ENCODE measurements at regions not wholly inside any gene's neighbourhood (a gene's known extent, or its start where the extent isn't known, plus 50 kb on each side); places are given as distances from the start of the nearest gene placed in this dataset.
"Not testable (repeated sequence)": the region's sequence is repeated elsewhere in the genome, so short reads cannot be mapped to it uniquely, and the experiment has no call there.

- DNase-seq = no peak
These were observed 168.2 kb downstream of the KIF26A start for GRCh38 chr14:104306450-104307040.

- DNase-seq = no peak
These were observed 168.8 kb downstream of the KIF26A start for GRCh38 chr14:104307246-104307626.

DNA sequence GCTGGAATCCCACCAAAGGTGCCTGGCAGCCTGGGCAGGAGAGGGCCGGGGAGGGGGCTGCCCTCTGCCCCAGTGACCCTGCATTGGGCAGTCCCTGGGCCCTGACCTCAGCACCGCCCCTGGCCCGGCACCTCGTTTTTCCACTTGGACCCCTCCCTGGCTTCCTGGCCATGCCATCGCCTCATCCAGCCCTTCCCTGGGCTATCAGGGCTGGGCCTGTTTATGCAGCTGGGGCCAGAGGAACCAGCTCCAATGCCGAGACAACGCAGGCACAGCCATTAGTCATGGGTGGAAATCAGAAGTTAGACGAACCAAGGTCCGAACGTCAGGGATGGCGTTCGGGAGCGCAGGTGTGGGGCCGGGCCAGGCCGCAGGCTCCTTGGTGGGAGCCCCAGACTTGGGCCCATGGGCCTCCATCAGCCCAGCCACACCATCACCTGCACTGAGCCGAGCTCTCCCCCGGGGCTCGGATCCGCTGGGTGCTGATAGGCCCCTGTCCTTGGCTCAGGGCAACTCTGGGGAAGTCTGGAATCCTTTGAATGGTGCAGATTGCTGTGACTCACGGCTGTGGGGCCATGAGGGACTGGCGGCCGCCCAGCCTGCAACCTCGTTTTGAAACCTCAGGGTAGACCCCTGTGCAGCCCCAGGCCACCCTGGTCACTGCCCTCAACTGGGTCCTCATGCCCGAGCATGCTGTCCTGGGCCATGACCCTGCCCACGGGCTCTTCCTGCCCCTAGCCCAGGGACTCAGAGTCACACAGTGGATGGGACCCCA is 169.4 kb downstream of the KIF26A start:
- no peak for DNase-seq

GRCh38 chr14:104308534-104308933 is 170.1 kb downstream of the KIF26A start:
- DNase-seq = not testable (repeated sequence)

- no peak for DNase-seq
These were observed 171.4 kb downstream of the KIF26A start for GRCh38 chr14:104309657-104310369.

GRCh38 chr14:104311358-104311757 is 173.0 kb downstream of the KIF26A start:
- no peak for DNase-seq

GRCh38 chr14:104313674-104314073 is 175.3 kb downstream of the KIF26A start:
- DNase-seq = no peak

DNA sequence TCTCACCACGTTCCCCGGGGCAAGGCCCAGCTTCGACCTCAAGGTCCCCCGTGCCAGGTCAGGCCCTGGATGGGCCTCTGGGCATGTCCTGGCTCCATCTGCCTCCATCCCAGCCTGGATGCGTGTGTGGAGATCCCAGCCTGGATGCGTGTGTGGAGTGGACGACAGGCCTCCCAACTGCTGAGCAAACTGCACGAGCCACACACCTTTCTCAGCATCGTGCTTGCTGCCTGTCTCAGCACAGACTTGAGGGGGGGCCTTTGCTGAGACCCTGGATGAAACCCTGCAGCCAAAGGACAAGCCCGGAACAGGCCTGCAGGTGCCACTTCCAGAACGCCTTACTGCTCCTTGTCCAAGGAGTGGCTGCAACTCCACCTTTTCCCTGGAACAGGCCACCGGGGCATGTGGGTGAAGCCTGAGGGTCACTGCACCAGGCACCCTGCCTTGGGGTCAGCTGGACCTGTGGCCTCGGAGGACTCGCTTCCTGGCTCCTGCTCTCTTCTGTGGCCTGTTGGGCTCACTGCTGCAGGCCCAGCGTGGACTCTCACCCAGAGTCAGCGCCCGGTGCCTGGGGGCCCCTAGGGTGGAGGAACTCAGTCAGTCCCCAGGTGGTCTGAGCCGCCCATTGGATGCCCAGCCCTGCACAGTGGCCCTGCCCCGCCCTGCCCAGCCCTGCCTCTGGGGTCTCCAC is 176.0 kb downstream of the KIF26A start:
- no peak for DNase-seq

DNA sequence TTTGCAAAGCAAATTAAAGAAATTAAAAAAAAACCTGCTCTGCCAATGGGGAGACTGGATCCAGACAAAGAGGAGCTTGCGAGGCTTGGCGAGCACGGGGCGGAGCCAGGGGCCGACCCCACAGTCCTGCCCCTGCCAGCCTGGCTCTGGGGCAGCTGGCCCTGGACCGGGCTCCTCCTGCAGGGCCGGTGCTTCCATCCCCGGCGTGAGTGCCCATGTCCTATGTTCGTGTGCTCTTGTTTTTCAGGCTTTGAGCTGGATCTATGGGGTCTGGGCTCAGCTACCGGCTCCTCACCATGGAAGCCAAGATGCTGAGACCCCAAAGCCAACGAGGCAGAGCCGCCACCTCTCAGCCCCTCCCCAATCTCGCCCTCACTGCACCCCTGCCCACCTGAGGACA is 176.8 kb downstream of the KIF26A start:
- no peak for DNase-seq

DNA sequence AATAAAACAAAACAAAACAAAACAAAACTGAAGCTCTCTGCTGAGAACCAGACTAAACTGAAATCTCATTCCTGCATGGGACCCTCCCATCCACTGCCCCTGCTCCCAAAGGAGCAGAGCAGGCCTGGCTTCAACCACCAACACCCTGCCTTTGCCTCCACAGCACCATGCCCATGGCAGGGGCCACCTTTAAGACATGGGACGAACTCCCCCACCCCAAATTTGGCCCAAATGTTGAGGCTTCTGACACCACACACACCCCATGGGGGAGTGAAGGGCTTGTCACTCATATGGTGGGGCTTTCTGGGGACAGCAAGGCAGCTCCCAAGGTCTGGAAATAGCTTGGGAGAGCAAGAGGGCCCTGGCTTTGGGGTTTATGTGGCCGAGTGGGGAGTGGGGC is 177.2 kb downstream of the KIF26A start:
- DNase-seq = no peak

- no peak for DNase-seq
These were observed 177.8 kb downstream of the KIF26A start for GRCh38 chr14:104316121-104316722.

GRCh38 chr14:104316723-104317491 is 178.5 kb downstream of the KIF26A start:
- no peak for DNase-seq

DNA sequence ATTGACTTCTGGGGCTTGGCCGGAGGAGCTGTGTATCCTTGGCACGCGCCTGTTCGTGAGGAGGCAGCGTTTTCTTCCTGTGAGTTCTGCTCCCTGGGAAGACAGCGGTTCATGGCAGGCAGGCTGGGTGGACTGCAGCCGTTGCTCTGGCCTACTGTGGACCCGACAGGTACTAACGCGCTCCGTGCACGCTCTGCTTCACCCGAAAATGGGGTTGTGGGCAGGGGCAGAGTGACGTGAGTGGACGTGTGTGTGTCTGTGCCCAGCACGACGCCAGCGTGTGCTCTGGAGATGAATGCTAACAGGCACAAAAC is 179.1 kb downstream of the KIF26A start:
- DNase-seq = no peak

GRCh38 chr14:104317975-104318557 is 179.7 kb downstream of the KIF26A start:
- no peak for DNase-seq

DNA sequence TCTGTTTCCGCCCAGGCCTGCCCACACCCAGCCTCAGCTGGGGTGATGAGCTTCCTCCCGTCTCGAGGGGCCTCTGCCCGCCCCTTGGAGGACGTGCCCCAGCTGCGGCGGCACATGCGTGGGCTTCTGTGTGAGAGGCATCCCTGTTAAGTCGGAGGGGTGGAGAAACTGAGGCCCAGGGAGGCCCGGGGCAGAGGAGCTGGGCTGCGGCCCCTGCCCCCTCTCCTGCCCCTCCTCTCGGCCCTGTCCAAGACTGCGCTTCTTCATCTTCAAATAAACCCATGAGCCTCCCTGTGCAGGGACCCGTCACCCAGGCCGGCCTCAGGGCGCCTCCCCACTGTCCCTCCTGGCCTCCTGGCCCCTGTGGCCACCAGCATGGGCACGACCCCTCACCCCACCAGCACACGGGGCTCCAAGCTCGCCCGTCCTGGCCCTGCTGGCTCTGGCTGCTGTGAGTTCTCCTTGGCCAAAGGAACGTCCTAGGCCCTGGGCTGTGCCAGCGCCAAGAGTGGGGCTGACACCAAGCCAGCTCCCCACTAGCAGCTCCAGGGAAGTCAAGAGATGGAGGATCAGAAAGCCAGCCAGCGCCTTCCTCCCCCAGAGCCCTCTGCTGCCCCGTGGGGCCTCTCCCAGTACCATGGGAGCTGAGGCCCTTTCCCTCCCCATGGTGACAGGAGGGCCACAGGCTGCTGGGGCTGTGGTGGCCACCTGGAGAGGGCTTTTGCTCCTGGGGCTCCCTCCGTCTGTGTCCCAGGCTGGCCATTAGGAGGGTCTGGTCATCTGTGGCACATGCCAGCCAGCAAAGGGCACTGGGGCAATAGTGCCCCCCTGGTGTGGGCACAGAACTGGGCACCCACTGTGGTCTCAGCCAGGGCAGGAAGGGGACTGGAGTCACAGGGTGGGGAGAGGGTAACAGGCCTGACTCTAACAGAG is 180.4 kb downstream of the KIF26A start:
- DNase-seq = no peak

GRCh38 chr14:104319491-104320241 is 181.3 kb downstream of the KIF26A start:
- DNase-seq = no peak

DNA sequence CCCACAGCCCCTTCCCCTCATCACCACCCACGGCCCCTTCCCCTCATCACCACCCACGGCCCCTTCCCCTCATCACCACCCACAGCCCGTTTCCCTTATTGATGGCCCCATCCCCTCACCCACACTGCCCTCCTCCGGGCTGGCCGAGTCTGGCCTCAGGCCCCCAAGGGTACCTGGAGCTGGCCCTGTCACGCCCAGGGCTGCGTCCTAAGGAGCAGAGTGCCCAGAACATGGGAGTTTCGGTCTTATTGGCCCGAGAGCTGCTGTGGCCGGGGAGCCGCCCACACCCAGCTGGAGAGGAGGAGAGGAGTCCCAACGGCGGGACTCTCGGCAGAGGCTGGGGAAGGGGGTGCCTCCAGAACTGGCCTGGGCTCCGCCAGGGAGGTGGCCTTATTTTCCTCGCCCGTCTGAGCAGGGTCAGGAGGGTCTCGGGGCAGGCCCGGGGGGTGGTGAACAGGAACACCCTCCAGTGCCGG is 182.3 kb downstream of the KIF26A start:
- DNase-seq = no peak

GRCh38 chr14:104321088-104321801 is 182.9 kb downstream of the KIF26A start:
- DNase-seq = no peak

GRCh38 chr14:104321802-104322130 is 183.4 kb downstream of the KIF26A start:
- no peak for DNase-seq

Measured in Kasumi-1 (cell line).